ENCODE measurements at regions not wholly inside any gene's neighbourhood (a gene's known extent, or its start where the extent isn't known, plus 50 kb on each side); places are given as distances from the start of the nearest gene placed in this dataset.

DNA sequence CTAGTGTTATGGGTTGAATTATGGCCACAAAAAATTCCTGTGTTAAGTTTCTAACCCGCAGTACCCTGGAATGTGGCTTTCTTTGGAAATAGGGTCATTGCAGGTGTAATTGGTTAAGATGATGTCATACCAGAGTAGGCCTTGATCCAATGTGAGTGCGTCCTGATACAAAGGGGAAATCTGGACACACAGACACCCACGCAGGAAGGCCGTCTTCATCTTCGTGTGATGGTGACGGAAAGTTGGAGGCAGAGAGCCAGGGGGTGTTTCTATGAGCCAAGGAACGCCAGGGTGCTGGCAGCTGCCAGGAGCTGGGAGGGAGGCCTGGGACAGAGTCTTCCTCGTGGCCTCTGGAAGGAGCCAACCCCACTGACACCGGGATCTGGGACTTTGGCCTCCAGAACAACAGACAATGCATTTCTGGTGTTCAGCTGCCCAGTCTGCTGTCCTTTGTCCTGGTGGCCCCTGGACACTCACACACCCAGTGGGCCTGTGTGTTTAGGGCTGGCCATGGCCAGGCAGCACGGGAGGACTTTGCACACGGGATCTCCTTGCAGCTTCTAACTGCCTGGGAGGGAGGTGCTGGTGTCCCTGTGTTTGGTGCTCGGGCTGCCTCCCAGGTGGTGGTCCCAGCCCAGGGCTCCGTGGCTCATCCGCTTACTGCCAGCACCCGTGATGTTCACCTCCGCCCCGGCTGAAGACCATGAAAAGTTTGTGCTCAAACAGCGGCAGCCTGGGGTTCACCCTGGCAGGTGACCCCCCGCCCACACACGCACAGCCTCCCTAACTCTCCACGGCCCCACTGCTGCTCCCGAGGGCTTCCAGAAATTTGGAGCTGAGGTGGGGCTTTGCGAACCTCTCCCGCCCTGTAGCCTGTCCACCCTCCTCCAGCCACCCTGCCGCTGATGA is 53.4 kb upstream of the GATA5 start (continued):
- TF ChIP-seq TCF12 (IDR thresholded peaks at IDR 0.05) (no peak), TCF12 (CRISPR knock-in tag; IDR thresholded peaks at IDR 0.05) (0 out of 2 replicates have a peak, but pooled peaks have one; percentile 53), ZNF383 (CRISPR knock-in tag; IDR thresholded peaks at IDR 0.05; ENCODE audit: borderline replicate concordance) (no peak), POLR2AphosphoS2 (IDR thresholded peaks at IDR 0.05; ENCODE audit: low read depth, low read length) (no peak), MTF2 (CRISPR knock-in tag; IDR thresholded peaks at IDR 0.05; ENCODE audit: borderline replicate concordance) (0 out of 2 replicates have a peak, but pooled peaks have one; percentile 51), RCOR2 (CRISPR knock-in tag; IDR thresholded peaks at IDR 0.05) (no peak), GABPB1 (CRISPR knock-in tag; IDR thresholded peaks at IDR 0.05) (peak; percentile 40), ZNF772 (CRISPR knock-in tag; IDR thresholded peaks at IDR 0.05) (peak; percentile 84; the same call in 1 of the 2 replicates), ZNF788 (CRISPR knock-in tag; IDR thresholded peaks at IDR 0.05; ENCODE audit: borderline replicate concordance) (peak; percentile 77; the same call in 1 of the 2 replicates), RARA (CRISPR knock-in tag; IDR thresholded peaks at IDR 0.05) (peak; percentile 62; the same call in 1 of the 2 replicates), HDAC1 (CRISPR knock-in tag; IDR thresholded peaks at IDR 0.05) (peak; percentile 79), ZNF564 (CRISPR knock-in tag; IDR thresholded peaks at IDR 0.05) (0 out of 2 replicates have a peak, but pooled peaks have one; percentile 50), ZNF263 (CRISPR knock-in tag; IDR thresholded peaks at IDR 0.05) (peak; percentile 80)
- TF ChIP-seq, protein P1, sequence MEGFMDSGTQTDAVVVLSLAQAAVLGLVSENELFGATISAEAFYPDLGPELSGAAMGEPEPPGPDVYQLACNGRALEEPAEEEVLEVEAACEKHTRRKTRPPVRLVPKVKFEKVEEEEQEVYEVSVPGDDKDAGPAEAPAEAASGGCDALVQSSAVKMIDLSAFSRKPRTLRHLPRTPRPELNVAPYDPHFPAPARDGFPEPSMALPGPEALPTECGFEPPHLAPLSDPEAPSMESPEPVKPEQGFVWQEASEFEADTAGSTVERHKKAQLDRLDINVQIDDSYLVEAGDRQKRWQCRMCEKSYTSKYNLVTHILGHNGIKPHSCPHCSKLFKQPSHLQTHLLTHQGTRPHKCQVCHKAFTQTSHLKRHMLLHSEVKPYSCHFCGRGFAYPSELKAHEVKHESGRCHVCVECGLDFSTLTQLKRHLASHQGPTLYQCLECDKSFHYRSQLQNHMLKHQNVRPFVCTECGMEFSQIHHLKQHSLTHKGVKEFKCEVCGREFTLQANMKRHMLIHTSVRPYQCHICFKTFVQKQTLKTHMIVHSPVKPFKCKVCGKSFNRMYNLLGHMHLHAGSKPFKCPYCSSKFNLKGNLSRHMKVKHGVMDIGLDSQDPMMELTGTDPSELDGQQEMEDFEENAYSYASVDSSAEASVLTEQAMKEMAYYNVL (CRISPR knock-in tag; IDR thresholded peaks at IDR 0.05; ENCODE audit: borderline replicate concordance), result 0 out of 2 replicates have a peak, but pooled peaks have one; percentile 41
- TF ChIP-seq, protein P2, sequence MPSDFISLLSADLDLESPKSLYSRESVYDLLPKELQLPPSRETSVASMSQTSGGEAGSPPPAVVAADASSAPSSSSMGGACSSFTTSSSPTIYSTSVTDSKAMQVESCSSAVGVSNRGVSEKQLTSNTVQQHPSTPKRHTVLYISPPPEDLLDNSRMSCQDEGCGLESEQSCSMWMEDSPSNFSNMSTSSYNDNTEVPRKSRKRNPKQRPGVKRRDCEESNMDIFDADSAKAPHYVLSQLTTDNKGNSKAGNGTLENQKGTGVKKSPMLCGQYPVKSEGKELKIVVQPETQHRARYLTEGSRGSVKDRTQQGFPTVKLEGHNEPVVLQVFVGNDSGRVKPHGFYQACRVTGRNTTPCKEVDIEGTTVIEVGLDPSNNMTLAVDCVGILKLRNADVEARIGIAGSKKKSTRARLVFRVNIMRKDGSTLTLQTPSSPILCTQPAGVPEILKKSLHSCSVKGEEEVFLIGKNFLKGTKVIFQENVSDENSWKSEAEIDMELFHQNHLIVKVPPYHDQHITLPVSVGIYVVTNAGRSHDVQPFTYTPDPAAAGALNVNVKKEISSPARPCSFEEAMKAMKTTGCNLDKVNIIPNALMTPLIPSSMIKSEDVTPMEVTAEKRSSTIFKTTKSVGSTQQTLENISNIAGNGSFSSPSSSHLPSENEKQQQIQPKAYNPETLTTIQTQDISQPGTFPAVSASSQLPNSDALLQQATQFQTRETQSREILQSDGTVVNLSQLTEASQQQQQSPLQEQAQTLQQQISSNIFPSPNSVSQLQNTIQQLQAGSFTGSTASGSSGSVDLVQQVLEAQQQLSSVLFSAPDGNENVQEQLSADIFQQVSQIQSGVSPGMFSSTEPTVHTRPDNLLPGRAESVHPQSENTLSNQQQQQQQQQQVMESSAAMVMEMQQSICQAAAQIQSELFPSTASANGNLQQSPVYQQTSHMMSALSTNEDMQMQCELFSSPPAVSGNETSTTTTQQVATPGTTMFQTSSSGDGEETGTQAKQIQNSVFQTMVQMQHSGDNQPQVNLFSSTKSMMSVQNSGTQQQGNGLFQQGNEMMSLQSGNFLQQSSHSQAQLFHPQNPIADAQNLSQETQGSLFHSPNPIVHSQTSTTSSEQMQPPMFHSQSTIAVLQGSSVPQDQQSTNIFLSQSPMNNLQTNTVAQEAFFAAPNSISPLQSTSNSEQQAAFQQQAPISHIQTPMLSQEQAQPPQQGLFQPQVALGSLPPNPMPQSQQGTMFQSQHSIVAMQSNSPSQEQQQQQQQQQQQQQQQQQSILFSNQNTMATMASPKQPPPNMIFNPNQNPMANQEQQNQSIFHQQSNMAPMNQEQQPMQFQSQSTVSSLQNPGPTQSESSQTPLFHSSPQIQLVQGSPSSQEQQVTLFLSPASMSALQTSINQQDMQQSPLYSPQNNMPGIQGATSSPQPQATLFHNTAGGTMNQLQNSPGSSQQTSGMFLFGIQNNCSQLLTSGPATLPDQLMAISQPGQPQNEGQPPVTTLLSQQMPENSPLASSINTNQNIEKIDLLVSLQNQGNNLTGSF (CRISPR knock-in tag; IDR thresholded peaks at IDR 0.05), result no peak
- TF ChIP-seq, protein P3, sequence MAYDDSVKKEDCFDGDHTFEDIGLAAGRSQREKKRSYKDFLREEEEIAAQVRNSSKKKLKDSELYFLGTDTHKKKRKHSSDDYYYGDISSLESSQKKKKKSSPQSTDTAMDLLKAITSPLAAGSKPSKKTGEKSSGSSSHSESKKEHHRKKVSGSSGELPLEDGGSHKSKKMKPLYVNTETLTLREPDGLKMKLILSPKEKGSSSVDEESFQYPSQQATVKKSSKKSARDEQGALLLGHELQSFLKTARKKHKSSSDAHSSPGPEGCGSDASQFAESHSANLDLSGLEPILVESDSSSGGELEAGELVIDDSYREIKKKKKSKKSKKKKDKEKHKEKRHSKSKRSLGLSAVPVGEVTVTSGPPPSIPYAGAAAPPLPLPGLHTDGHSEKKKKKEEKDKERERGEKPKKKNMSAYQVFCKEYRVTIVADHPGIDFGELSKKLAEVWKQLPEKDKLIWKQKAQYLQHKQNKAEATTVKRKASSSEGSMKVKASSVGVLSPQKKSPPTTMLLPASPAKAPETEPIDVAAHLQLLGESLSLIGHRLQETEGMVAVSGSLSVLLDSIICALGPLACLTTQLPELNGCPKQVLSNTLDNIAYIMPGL (CRISPR knock-in tag; IDR thresholded peaks at IDR 0.05; ENCODE audit: borderline replicate concordance in 1 of 2, low read depth in 1 of 2), result peak in 1 of 2 experiments; percentile 31; a peak in 2 of 4 replicates
- TF ChIP-seq, protein P4, sequence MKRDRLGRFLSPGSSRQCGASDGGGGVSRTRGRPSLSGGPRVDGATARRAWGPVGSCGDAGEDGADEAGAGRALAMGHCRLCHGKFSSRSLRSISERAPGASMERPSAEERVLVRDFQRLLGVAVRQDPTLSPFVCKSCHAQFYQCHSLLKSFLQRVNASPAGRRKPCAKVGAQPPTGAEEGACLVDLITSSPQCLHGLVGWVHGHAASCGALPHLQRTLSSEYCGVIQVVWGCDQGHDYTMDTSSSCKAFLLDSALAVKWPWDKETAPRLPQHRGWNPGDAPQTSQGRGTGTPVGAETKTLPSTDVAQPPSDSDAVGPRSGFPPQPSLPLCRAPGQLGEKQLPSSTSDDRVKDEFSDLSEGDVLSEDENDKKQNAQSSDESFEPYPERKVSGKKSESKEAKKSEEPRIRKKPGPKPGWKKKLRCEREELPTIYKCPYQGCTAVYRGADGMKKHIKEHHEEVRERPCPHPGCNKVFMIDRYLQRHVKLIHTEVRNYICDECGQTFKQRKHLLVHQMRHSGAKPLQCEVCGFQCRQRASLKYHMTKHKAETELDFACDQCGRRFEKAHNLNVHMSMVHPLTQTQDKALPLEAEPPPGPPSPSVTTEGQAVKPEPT (CRISPR knock-in tag; IDR thresholded peaks at IDR 0.05; ENCODE audit: low read depth), result 0 out of 2 replicates have a peak, but pooled peaks have one; percentile 64

Data from HepG2 (cell line).